WTC11 (cell line): ENCODE measurements at regions not wholly inside any gene's neighbourhood (a gene's known extent, or its start where the extent isn't known, plus 50 kb on each side); places are given as distances from the start of the nearest gene placed in this dataset.

Experiments
- ATAC-seq: fragments of 200-7000 bp; cut with Tn5 transposase; 2 replicates; pipeline ENCODE4 v1.10.0; 2021; ENCODE audit warnings: mild to moderate bottlenecking, moderate library complexity
- CTCF ChIA-PET: fragments of 300-600 bp; sonication (Branson Sonifier 250); formaldehyde crosslinking; loops from one replicate; lab custom pipeline; 2021; ENCODE audit warnings: antibody characterized with exemption; lab: Charles Lee
- POLR2A ChIA-PET: fragments of 350-600 bp; sonication (Branson Sonifier 250); formaldehyde crosslinking; loops from one replicate; lab custom pipeline; 2021; ENCODE audit warnings: antibody characterized with exemption; lab: Charles Lee
- DNase-seq: peaks from one replicate; pipeline ENCODE4 v3.0.0; 2021; ENCODE audit warnings: low spot score
- H3K27ac Mint-ChIP-seq: 2 replicates; pipeline ENCODE4 v1.8.0; 2021; ENCODE audit warnings: mixed read lengths
- H3K27me3 Mint-ChIP-seq: 2 replicates; pipeline ENCODE4 v1.8.0; 2021; ENCODE audit warnings: low read depth, mild to moderate bottlenecking, moderate library complexity, mixed read lengths
- H3K36me3 Mint-ChIP-seq: 2 replicates; pipeline ENCODE4 v1.8.0; 2021; ENCODE audit warnings: mixed read lengths
- H3K4me1 Mint-ChIP-seq: 2 replicates; pipeline ENCODE4 v1.8.0; 2022; ENCODE audit warnings: mixed read lengths
- H3K4me3 Mint-ChIP-seq: 2 replicates; pipeline ENCODE4 v1.8.0; 2021; ENCODE audit warnings: mild to moderate bottlenecking, moderate library complexity, mixed read lengths
- H3K9me3 Mint-ChIP-seq: 2 replicates; pipeline ENCODE4 v1.8.0; 2021; ENCODE audit warnings: mixed read lengths
- EMX1 ChIP-seq: fragments of 250-450 bp; sonication (Bioruptor Pico); IDR thresholded peaks from 2 replicates; pipeline ENCODE4 v1.8.0; 2021; ENCODE audit warnings: mild to moderate bottlenecking
- FOXJ3 ChIP-seq: sonication (generic); formaldehyde crosslinking; IDR thresholded peaks from 2 replicates; pipeline ENCODE4 v1.9.0; 2021; ENCODE audit warnings: missing genetic modification reagents, mild to moderate bottlenecking, borderline replicate concordance
- FOXP4 ChIP-seq: sonication (generic); formaldehyde crosslinking; IDR thresholded peaks from 2 replicates; pipeline ENCODE4 v1.8.0; 2022; ENCODE audit warnings: mild to moderate bottlenecking, missing genetic modification reagents
- JUN ChIP-seq: sonication (generic); formaldehyde crosslinking; IDR thresholded peaks from 2 replicates; pipeline ENCODE4 v1.8.0; 2023; ENCODE audit warnings: mild to moderate bottlenecking, missing genetic modification reagents
- MXD4 ChIP-seq: fragments of 250-450 bp; sonication (Bioruptor Pico); IDR thresholded peaks from 2 replicates; pipeline ENCODE4 v1.8.0; 2021; ENCODE audit warnings: mild to moderate bottlenecking, moderate library complexity, borderline replicate concordance
- NR1H2 ChIP-seq: sonication (generic); formaldehyde crosslinking; IDR thresholded peaks from 2 replicates; pipeline ENCODE4 v1.9.0; 2021; ENCODE audit warnings: mild to moderate bottlenecking, moderate library complexity, missing genetic modification reagents
- TP53 ChIP-seq: sonication (generic); formaldehyde crosslinking; IDR thresholded peaks from 2 replicates; pipeline ENCODE4 v1.8.1; 2023; ENCODE audit warnings: mild to moderate bottlenecking, missing genetic modification reagents
- ZMAT4 ChIP-seq: fragments of 250-450 bp; sonication (Bioruptor Pico); IDR thresholded peaks from 2 replicates; pipeline ENCODE4 v1.9.0; 2021; ENCODE audit warnings: mild to moderate bottlenecking
- ZNF416 ChIP-seq: fragments of 250-450 bp; sonication (Bioruptor Pico); IDR thresholded peaks from 2 replicates; pipeline ENCODE4 v1.9.0; 2021; ENCODE audit warnings: mild to moderate bottlenecking, inconsistent platforms
- TF ChIP-seq, protein P1 (sequence below): sonication (generic); formaldehyde crosslinking; conservative IDR thresholded peaks from 2 replicates; pipeline ENCODE4 v1.8.1; 2023; ENCODE audit warnings: mild to moderate bottlenecking, low read depth, missing genetic modification reagents, moderate library complexity
- TF ChIP-seq, protein P2 (sequence below): fragments of 250-450 bp; sonication (Bioruptor Pico); IDR thresholded peaks from 2 replicates; pipeline ENCODE4 v1.9.0; 2021; ENCODE audit warnings: moderate library complexity, mild to moderate bottlenecking, inconsistent platforms, borderline replicate concordance
- TF ChIP-seq, protein P3 (sequence below): sonication (generic); formaldehyde crosslinking; IDR thresholded peaks from 2 replicates; pipeline ENCODE4 v1.8.1; 2022; ENCODE audit warnings: low read depth, missing genetic modification reagents, borderline replicate concordance
- TF ChIP-seq, protein P4 (sequence below): sonication (generic); formaldehyde crosslinking; IDR thresholded peaks from 2 replicates; pipeline ENCODE4 v1.8.0; 2023; ENCODE audit warnings: missing genetic modification reagents
- TF ChIP-seq, protein P5 (sequence below): sonication (generic); formaldehyde crosslinking; IDR thresholded peaks from 2 replicates; pipeline ENCODE4 v1.8.1; 2023; ENCODE audit warnings: mild to moderate bottlenecking, missing genetic modification reagents, moderate library complexity

GRCh38 chr2:10188729-10189305 is 66.3 kb downstream of the RRM2 start:
- H3K9me3 Mint-ChIP-seq: peaks cover 19% of the 10 kb centered on the region
- H3K4me3 Mint-ChIP-seq: no peak overlapping the region
- no peak overlapping the region for H3K27ac Mint-ChIP-seq
- ChIA-PET POLR2A (no interaction called here), CTCF (interaction anchor here (0.5 to 1.2 kb wide), 4 partner anchors 18 to 115 kb away, joined by 3 to 4 read pairs (median 3); no protein-coding TSS in a partner anchor)
- H3K27me3 Mint-ChIP-seq: no peaks in the 10 kb centered on the region
- DNase-seq: no peak
- no peak for TF ChIP-seq NR1H2 (CRISPR knock-in tag)
- TF ChIP-seq ZNF416 (CRISPR knock-in tag): no peak
- TF ChIP-seq TP53 (CRISPR knock-in tag): no peak
- TF ChIP-seq, protein P1, sequence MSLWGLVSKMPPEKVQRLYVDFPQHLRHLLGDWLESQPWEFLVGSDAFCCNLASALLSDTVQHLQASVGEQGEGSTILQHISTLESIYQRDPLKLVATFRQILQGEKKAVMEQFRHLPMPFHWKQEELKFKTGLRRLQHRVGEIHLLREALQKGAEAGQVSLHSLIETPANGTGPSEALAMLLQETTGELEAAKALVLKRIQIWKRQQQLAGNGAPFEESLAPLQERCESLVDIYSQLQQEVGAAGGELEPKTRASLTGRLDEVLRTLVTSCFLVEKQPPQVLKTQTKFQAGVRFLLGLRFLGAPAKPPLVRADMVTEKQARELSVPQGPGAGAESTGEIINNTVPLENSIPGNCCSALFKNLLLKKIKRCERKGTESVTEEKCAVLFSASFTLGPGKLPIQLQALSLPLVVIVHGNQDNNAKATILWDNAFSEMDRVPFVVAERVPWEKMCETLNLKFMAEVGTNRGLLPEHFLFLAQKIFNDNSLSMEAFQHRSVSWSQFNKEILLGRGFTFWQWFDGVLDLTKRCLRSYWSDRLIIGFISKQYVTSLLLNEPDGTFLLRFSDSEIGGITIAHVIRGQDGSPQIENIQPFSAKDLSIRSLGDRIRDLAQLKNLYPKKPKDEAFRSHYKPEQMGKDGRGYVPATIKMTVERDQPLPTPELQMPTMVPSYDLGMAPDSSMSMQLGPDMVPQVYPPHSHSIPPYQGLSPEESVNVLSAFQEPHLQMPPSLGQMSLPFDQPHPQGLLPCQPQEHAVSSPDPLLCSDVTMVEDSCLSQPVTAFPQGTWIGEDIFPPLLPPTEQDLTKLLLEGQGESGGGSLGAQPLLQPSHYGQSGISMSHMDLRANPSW (CRISPR knock-in tag): no peak
- H3K36me3 Mint-ChIP-seq: peaks cover 20% of the 10 kb centered on the region
- H3K4me1 Mint-ChIP-seq: no peaks in the 10 kb centered on the region
- ATAC-seq: no peak

GRCh38 chr2:10190255-10190654 is 67.7 kb downstream of the RRM2 start:
- CTCF ChIA-PET: no interaction called here
- no peak for TF ChIP-seq ZMAT4 (CRISPR knock-in tag)
- TF ChIP-seq MXD4 (CRISPR knock-in tag): no peak
- TF ChIP-seq, protein P2, sequence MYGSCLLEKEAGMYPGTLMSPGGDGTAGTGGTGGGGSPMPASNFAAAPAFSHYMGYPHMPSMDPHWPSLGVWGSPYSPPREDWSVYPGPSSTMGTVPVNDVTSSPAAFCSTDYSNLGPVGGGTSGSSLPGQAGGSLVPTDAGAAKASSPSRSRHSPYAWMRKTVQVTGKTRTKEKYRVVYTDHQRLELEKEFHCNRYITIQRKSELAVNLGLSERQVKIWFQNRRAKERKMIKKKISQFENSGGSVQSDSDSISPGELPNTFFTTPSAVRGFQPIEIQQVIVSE (CRISPR knock-in tag): no peak
- no peak for TF ChIP-seq FOXJ3
- TF ChIP-seq, protein P3, sequence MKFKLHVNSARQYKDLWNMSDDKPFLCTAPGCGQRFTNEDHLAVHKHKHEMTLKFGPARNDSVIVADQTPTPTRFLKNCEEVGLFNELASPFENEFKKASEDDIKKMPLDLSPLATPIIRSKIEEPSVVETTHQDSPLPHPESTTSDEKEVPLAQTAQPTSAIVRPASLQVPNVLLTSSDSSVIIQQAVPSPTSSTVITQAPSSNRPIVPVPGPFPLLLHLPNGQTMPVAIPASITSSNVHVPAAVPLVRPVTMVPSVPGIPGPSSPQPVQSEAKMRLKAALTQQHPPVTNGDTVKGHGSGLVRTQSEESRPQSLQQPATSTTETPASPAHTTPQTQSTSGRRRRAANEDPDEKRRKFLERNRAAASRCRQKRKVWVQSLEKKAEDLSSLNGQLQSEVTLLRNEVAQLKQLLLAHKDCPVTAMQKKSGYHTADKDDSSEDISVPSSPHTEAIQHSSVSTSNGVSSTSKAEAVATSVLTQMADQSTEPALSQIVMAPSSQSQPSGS: no peak
- TF ChIP-seq, protein P4, sequence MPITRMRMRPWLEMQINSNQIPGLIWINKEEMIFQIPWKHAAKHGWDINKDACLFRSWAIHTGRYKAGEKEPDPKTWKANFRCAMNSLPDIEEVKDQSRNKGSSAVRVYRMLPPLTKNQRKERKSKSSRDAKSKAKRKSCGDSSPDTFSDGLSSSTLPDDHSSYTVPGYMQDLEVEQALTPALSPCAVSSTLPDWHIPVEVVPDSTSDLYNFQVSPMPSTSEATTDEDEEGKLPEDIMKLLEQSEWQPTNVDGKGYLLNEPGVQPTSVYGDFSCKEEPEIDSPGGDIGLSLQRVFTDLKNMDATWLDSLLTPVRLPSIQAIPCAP (CRISPR knock-in tag): no peak
- TF ChIP-seq, protein P5, sequence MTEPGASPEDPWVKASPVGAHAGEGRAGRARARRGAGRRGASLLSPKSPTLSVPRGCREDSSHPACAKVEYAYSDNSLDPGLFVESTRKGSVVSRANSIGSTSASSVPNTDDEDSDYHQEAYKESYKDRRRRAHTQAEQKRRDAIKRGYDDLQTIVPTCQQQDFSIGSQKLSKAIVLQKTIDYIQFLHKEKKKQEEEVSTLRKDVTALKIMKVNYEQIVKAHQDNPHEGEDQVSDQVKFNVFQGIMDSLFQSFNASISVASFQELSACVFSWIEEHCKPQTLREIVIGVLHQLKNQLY: no peak
- no peak for TF ChIP-seq FOXP4 (CRISPR knock-in tag)
- TF ChIP-seq EMX1 (CRISPR knock-in tag): no peak
- no peak for TF ChIP-seq JUN
- peaks cover 20% of the 10 kb centered on the region for H3K36me3 Mint-ChIP-seq

More at GRCh38 chr2:10190255-10190654, 67.7 kb downstream of the RRM2 start:
- ATAC-seq: no peak
- Mint-ChIP-seq H3K27me3 (no peaks in the 10 kb centered on the region), H3K4me1 (no peaks in the 10 kb centered on the region), H3K9me3 (peaks cover 19% of the 10 kb centered on the region), H3K4me3 (no peak overlapping the region), H3K27ac (no peak overlapping the region)
- DNase-seq: no peak
- POLR2A ChIA-PET: no interaction called here
